Heart right ventricle (tissue), 16 donors: ENCODE measurements at regions not wholly inside any gene's neighbourhood (a gene's known extent, or its start where the extent isn't known, plus 50 kb on each side); places are given as distances from the start of the nearest gene placed in this dataset.
A peak's percentile ranks its signal among the peaks of the same experiment; 100 is the strongest.
"Not testable (repeated sequence)": the region's sequence is repeated elsewhere in the genome, so short reads cannot be mapped to it uniquely, and the experiment has no call there.

ENCODE experiments used
- ATAC-seq, 8 donors: fragments of 200-7000 bp; cut with Tn5 transposase; one replicate each; pipeline ENCODE4 v1.9.1; 2020; ENCODE audit warnings: mild to moderate bottlenecking in 8 of 8, moderate library complexity in 8 of 8, moderate number of reproducible peaks in 1 of 8
- DNase-seq, 2 donors: peaks; one replicate each; pipeline ENCODE4 v3.0.0-alpha.2; 2020
- H3K27ac ChIP-seq, 10 donors: fragments of 200-600 bp; sonication (generic) in 2 of 10; one replicate each; pipeline versions ENCODE4 v1.5.0 to v1.8.0; 2020 to 2022; ENCODE audit warnings: mild to moderate bottlenecking in 3 of 10
- H3K27me3 ChIP-seq, 7 donors: fragments of 200-600 bp; one replicate each; pipeline ENCODE4 v1.8.0; 2021 to 2022; ENCODE audit warnings: mild to moderate bottlenecking in 2 of 7
- H3K36me3 ChIP-seq, 9 donors: fragments of 200-600 bp; sonication (generic) in 1 of 9; one replicate each; pipeline versions ENCODE4 v1.5.0 to v1.8.0; 2020 to 2022; ENCODE audit warnings: mild to moderate bottlenecking in 2 of 9
- H3K4me1 ChIP-seq, 9 donors: fragments of 200-600 bp; sonication (generic) in 1 of 9; one replicate each; pipeline versions ENCODE4 v1.5.0 to v1.8.0; 2020 to 2022; ENCODE audit warnings: mild to moderate bottlenecking in 4 of 9
- H3K4me3 ChIP-seq, 10 donors: fragments of 200-600 bp; sonication (generic) in 2 of 10; one replicate each; pipeline versions ENCODE4 v1.5.0 to v1.8.0; 2020 to 2022; ENCODE audit warnings: mild to moderate bottlenecking in 7 of 10, moderate library complexity in 2 of 10
- H3K9me3 ChIP-seq, 11 donors: fragments of 200-600 bp in 10 of 11; sonication (generic) in 2 of 11; one replicate each; pipeline versions ENCODE4 v1.5.0 to v1.8.0; 2013 to 2022; ENCODE audit warnings: mild to moderate bottlenecking in 2 of 11, control low read depth in 1 of 11, moderate library complexity in 1 of 11
- WGBS, 2 donors: extraction: QIAGEN DNeasy Blood & Tissue Kit; methylation state at CpG; one replicate each; pipeline ENCODE4 v1.1.7; 2013; ENCODE audit warnings: inconsistent platforms in 1 of 2; 5-methylcytosine and 5-hydroxymethylcytosine counted together
- intact Hi-C, 10 donors: fragments of 100-400 bp; cut with DNase I; formaldehyde crosslinking; loops; one replicate each; pipeline versions ENCODE4 v1.11.1 to v1.14.2; 2022
- TF ChIP-seq, protein P1 (sequence below), 9 donors: fragments of 200-600 bp; sonication (generic) in 2 of 9; IDR thresholded peaks; one replicate each; pipeline versions ENCODE4 v1.5.0 to v1.8.0; 2021 to 2022; ENCODE audit warnings: antibody characterized with exemption in 9 of 9, mild to moderate bottlenecking in 5 of 9, moderate library complexity in 1 of 9
- donor health status: Arrhythmogenic right ventricular cardiomyopathy.
- donor health status: ischemic (EF 13 %, LVEDD 7.1; RV severe dilation, severe dysfunction).
- donor health status: healthy with polysubstance abuse.
- donor health status: DM: no; HTN: yes; CAD: no.
- donor health status: DM: no; HTN: no; CAD: no.
- donor health status: ischemic (EF 25% LVEDD 6.9; RV normal size, moderate dysfunction).
- donor health status: ischemic (EF 25% LVEDD 5.7; RV mildly dilated, moderate dysfunction).
- donor health status: healthy.
- donor health status: DM: yes; HTN: yes; CAD: no.
- donor health status: Ischemic cardiomyopathy.
- donor health status: ischemic (EF 35%, LVEDD 5.7; RV mildly dilated, moderate dysfunction).
- donor health status: nonischemic (EF 11% LVEDD 7.7; RV severe dilation, severe dysfunction).
- donor health status: DM: yes; HTN: yes; CAD: no.
- donor health status: PGD.
- donor health status: ischemic (EF 29% LVEDD 5.4; RV normal size, mild dysfunction).
- donor health status: nonischemic (EF 23%, LVEDD 6.1; RV moderate dilation, normal function).

GRCh38 chrX:128975745-128976144 is 547.5 kb downstream of the SMARCA1 start:
- no peak overlapping the region for H3K27ac ChIP-seq
- ATAC-seq (no peak), DNase-seq (no peak)
- H3K9me3 ChIP-seq = no peaks in the 10 kb centered on the region
- no peak overlapping the region for H3K4me3 ChIP-seq
- intact Hi-C loops = no loop called here
- 6 to 13% methylated on average over 6 of the region's 6 CpGs for WGBS, 2 donors
- peaks cover 0 to 17% (median 0%) of the 10 kb centered on the region in 7 donors for H3K27me3 ChIP-seq
- TF ChIP-seq, protein P1, sequence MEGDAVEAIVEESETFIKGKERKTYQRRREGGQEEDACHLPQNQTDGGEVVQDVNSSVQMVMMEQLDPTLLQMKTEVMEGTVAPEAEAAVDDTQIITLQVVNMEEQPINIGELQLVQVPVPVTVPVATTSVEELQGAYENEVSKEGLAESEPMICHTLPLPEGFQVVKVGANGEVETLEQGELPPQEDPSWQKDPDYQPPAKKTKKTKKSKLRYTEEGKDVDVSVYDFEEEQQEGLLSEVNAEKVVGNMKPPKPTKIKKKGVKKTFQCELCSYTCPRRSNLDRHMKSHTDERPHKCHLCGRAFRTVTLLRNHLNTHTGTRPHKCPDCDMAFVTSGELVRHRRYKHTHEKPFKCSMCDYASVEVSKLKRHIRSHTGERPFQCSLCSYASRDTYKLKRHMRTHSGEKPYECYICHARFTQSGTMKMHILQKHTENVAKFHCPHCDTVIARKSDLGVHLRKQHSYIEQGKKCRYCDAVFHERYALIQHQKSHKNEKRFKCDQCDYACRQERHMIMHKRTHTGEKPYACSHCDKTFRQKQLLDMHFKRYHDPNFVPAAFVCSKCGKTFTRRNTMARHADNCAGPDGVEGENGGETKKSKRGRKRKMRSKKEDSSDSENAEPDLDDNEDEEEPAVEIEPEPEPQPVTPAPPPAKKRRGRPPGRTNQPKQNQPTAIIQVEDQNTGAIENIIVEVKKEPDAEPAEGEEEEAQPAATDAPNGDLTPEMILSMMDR (IDR thresholded peaks at IDR 0.05) = peak in 7 of 9 donors; percentile 30 to 50 (median 40)
- no peaks in the 10 kb centered on the region for H3K4me1 ChIP-seq
- H3K36me3 ChIP-seq = no peaks in the 10 kb centered on the region

GRCh38 chrX:128973033-128973432 is 550.3 kb downstream of the SMARCA1 start:
- H3K27me3 ChIP-seq = peaks cover 0 to 17% (median 0%) of the 10 kb centered on the region in 7 donors
- no peak overlapping the region for H3K27ac ChIP-seq
- WGBS, 2 donors = 79 to 90% methylated on average over 3 of the region's 3 CpGs
- no peaks in the 10 kb centered on the region for H3K4me1 ChIP-seq
- no peaks in the 10 kb centered on the region for H3K9me3 ChIP-seq
- intact Hi-C loops = no loop called here
- DNase-seq (no peak), ATAC-seq (no peak)
- no peaks in the 10 kb centered on the region for H3K36me3 ChIP-seq
- TF ChIP-seq, protein P1 (IDR thresholded peaks at IDR 0.05) = no peak
- no peak overlapping the region for H3K4me3 ChIP-seq

DNA sequence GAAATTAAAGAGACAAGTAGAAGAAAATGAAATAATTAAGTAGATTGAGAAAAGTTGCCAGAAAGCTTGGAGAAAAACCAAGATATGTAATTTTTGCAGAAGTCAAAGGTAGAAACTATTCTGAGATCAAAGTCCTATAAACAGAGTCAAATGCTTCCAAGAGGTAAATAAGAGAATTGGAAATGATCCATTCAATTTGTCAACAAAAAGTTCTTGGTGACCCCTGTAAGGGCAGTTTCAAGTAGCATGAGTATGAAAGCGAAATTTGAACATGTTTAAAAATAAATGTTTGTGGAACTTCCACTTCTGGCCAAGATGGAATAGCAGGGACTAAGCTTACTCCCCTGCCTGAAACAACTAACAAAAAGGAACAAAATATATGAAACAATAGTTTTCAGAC is 562.0 kb downstream of the SMARCA1 start:
- Histone ChIP-seq H3K27me3 (no peaks in the 10 kb centered on the region), H3K27ac (no peak overlapping the region), H3K36me3 (no peaks in the 10 kb centered on the region), H3K4me1 (no peaks in the 10 kb centered on the region), H3K9me3 (no peaks in the 10 kb centered on the region), H3K4me3 (no peak overlapping the region)
- intact Hi-C loops = no loop called here
- WGBS, 2 donors = 80 to 97% methylated on average over 1 of the region's 1 CpG
- DNase-seq = no peak
- TF ChIP-seq, protein P1 (IDR thresholded peaks at IDR 0.05) = no peak
- ATAC-seq = no peak

GRCh38 chrX:128954697-128955096 is 568.6 kb downstream of the SMARCA1 start:
- ATAC-seq, H3K4me3 ChIP-seq, H3K36me3 ChIP-seq, intact Hi-C loops, DNase-seq, H3K27ac ChIP-seq, H3K4me1 ChIP-seq, H3K27me3 ChIP-seq: not testable (repeated sequence)
- WGBS, 2 donors = 83 to 97% methylated on average over 1 of the region's 1 CpG
- H3K9me3 ChIP-seq = peaks cover 0 to 17% (median 0%) of the 10 kb centered on the region in 11 donors

DNA sequence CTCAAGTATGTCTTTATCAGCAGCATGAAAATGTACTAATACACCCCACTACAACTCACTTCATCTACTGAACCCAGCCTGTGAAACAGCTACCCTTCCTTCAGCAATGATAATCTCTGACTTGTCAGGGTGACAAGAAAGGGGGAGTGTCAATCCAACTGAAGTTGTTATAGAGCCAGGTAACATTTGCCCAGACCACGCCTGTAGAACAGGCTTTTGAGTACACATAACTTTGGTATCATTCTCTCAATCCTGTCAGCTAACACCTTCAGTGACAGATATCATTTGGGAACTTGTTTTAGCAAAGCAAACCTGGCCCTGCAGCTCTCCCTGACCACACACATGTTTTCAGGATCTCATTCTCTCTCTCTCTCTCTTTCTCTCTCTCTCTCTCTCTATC is 592.2 kb downstream of the SMARCA1 start:
- peaks cover 0 to 8% (median 0%) of the 10 kb centered on the region in 11 donors for H3K9me3 ChIP-seq
- intact Hi-C loops = no loop called here
- H3K27me3 ChIP-seq = no peaks in the 10 kb centered on the region
- DNase-seq = no peak
- WGBS, 2 donors = 42 to 50% methylated on average over 1 of the region's 1 CpG
- no peak for ATAC-seq
- TF ChIP-seq, protein P1 (IDR thresholded peaks at IDR 0.05) = no peak
- no peak overlapping the region for H3K27ac ChIP-seq
- H3K4me1 ChIP-seq = no peaks in the 10 kb centered on the region
- no peak overlapping the region for H3K4me3 ChIP-seq
- no peaks in the 10 kb centered on the region for H3K36me3 ChIP-seq
